HepG2 (cell line): ENCODE measurements at regions not wholly inside any gene's neighbourhood (a gene's known extent, or its start where the extent isn't known, plus 50 kb on each side); places are given as distances from the start of the nearest gene placed in this dataset.

ENCODE experiments used
- HDAC2 ChIP-seq: sonication (generic); formaldehyde crosslinking; IDR thresholded peaks from 2 replicates; pipeline ENCODE4 v1.4.0; 2020; ENCODE audit warnings: missing genetic modification reagents
- NFATC3 ChIP-seq: sonication (generic); formaldehyde crosslinking; IDR thresholded peaks from 2 replicates; pipeline ENCODE4 v1.5.1; 2020; ENCODE audit warnings: mild to moderate bottlenecking, missing genetic modification reagents
- PRDM10 ChIP-seq: sonication (generic); formaldehyde crosslinking; IDR thresholded peaks from 2 replicates; pipeline ENCODE4 v1.4.0; 2020; ENCODE audit warnings: low read depth, missing genetic modification reagents
- REPIN1 ChIP-seq: sonication (generic); formaldehyde crosslinking; IDR thresholded peaks from 2 replicates; pipeline ENCODE4 v1.8.0; 2022; ENCODE audit warnings: missing genetic modification reagents, low read depth, mild to moderate bottlenecking, borderline replicate concordance
- TFE3 ChIP-seq: IDR thresholded peaks from 2 replicates; pipeline ENCODE4 v1.6.1; 2016
- THAP9 ChIP-seq: sonication (generic); formaldehyde crosslinking; IDR thresholded peaks from 2 replicates; pipeline ENCODE4; 2020; ENCODE audit warnings: missing genetic modification reagents, mild to moderate bottlenecking, borderline replicate concordance
- ZBTB14 ChIP-seq: sonication (generic); formaldehyde crosslinking; IDR thresholded peaks from 2 replicates; pipeline ENCODE4 v1.4.0; 2020; ENCODE audit warnings: missing genetic modification reagents
- ZBTB49 ChIP-seq: sonication (generic); formaldehyde crosslinking; IDR thresholded peaks from 2 replicates; pipeline ENCODE4 v1.4.0; 2020; ENCODE audit warnings: missing genetic modification reagents, borderline replicate concordance
- ZFP1 ChIP-seq: IDR thresholded peaks from 2 replicates; pipeline ENCODE4 v1.6.1; 2016
- ZGPAT ChIP-seq: IDR thresholded peaks from 2 replicates; pipeline ENCODE4 v1.6.1; 2016; ENCODE audit warnings: mild to moderate bottlenecking
- ZNF234 ChIP-seq: sonication (generic); formaldehyde crosslinking; conservative IDR thresholded peaks from 2 replicates; pipeline ENCODE4 v1.5.1; 2020; ENCODE audit warnings: mild to moderate bottlenecking, missing genetic modification reagents
- ZNF382 ChIP-seq: sonication (generic); formaldehyde crosslinking; IDR thresholded peaks from 2 replicates; pipeline ENCODE4 v1.5.0; 2020; ENCODE audit warnings: missing genetic modification reagents, mild to moderate bottlenecking, borderline replicate concordance
- ZNF577 ChIP-seq: sonication (generic); formaldehyde crosslinking; IDR thresholded peaks from 2 replicates; pipeline ENCODE4 v1.4.0; 2020; ENCODE audit warnings: mild to moderate bottlenecking, low read depth, missing genetic modification reagents, borderline replicate concordance
- ZSCAN22 ChIP-seq: sonication (generic); formaldehyde crosslinking; IDR thresholded peaks from 2 replicates; pipeline ENCODE4 v1.4.0; 2020; ENCODE audit warnings: mild to moderate bottlenecking, missing genetic modification reagents

- TF ChIP-seq HDAC2 (CRISPR knock-in tag) (peak; percentile 49; the same call in 1 of the 2 replicates), PRDM10 (CRISPR knock-in tag) (no peak), ZFP1 (CRISPR knock-in tag) (no peak), ZGPAT (CRISPR knock-in tag) (no peak; the same call in 1 of the 2 replicates), ZNF382 (CRISPR knock-in tag) (no peak), ZNF234 (CRISPR knock-in tag) (no peak), REPIN1 (0 out of 2 replicates have a peak, but pooled peaks have one; percentile 52), ZSCAN22 (CRISPR knock-in tag) (no peak), ZBTB14 (CRISPR knock-in tag) (no peak), TFE3 (CRISPR knock-in tag) (no peak), NFATC3 (CRISPR knock-in tag) (no peak), ZBTB49 (CRISPR knock-in tag) (peak; percentile 60; the same call in 1 of the 2 replicates), THAP9 (CRISPR knock-in tag) (no peak), ZNF577 (CRISPR knock-in tag) (no peak)
These were observed 106.3 kb downstream of the PTCSC3 start (continued) for GRCh38 chr14:36070031-36070719.
